Testis (tissue), 2 donors: ENCODE measurements at regions not wholly inside any gene's neighbourhood (a gene's known extent, or its start where the extent isn't known, plus 50 kb on each side); places are given as distances from the start of the nearest gene placed in this dataset.

ENCODE experiments used
- POLR2A ChIP-seq: fragments of 450-650 bp; IDR thresholded peaks from one replicate; pipeline ENCODE4 v1.6.1; 2017; ENCODE audit warnings: antibody characterized with exemption, mild to moderate bottlenecking, moderate library complexity
- TF ChIP-seq, protein P1 (sequence below), 3 experiments: fragments of 450-650 bp in 2 of 3; fragments of 200-600 bp in 1 of 3; sonication (generic) in 1 of 3; IDR thresholded peaks; one replicate each; pipeline ENCODE4 v1.5.1; 2016 to 2019; ENCODE audit warnings: antibody characterized with exemption in 3 of 3, mild to moderate bottlenecking in 2 of 3, moderate library complexity in 1 of 3

DNA sequence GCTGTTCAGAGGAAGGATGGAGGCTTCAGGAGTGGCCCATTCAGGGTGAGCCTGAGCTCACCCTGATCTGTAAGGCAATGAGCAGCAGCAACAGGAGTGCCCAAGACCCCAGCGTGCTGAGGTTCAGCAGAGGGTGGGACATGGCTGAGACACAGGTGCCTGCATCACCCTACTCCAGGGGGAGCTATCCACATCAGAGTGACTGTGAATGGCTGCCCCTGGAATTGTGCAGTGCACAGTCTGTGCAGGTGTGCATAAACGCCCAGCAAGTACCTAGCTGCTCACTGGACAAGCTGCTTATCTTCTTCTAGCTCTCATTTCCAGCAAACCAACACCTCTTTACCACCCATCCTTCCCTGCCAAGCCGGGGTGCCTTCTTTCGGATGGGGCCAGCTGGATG is 140.6 kb upstream of the PRMT8 start:
- TF ChIP-seq, protein P1, sequence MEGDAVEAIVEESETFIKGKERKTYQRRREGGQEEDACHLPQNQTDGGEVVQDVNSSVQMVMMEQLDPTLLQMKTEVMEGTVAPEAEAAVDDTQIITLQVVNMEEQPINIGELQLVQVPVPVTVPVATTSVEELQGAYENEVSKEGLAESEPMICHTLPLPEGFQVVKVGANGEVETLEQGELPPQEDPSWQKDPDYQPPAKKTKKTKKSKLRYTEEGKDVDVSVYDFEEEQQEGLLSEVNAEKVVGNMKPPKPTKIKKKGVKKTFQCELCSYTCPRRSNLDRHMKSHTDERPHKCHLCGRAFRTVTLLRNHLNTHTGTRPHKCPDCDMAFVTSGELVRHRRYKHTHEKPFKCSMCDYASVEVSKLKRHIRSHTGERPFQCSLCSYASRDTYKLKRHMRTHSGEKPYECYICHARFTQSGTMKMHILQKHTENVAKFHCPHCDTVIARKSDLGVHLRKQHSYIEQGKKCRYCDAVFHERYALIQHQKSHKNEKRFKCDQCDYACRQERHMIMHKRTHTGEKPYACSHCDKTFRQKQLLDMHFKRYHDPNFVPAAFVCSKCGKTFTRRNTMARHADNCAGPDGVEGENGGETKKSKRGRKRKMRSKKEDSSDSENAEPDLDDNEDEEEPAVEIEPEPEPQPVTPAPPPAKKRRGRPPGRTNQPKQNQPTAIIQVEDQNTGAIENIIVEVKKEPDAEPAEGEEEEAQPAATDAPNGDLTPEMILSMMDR (IDR thresholded peaks at IDR 0.05), result no peak
- no peak for TF ChIP-seq POLR2A
